Upper lobe of left lung (tissue), 4 donors: ENCODE measurements at regions not wholly inside any gene's neighbourhood (a gene's known extent, or its start where the extent isn't known, plus 50 kb on each side); places are given as distances from the start of the nearest gene placed in this dataset.

ENCODE experiments used
- CTCF ChIP-seq, 6 experiments: fragments of 450-650 bp in 4 of 6; fragments of 200-600 bp in 2 of 6; sonication (generic) in 2 of 6; IDR thresholded peaks; one replicate each; pipeline ENCODE4 v1.5.1; 2016 to 2019; ENCODE audit warnings: antibody characterized with exemption in 6 of 6
- EP300 ChIP-seq, 4 donors: sonication (generic); formaldehyde crosslinking; IDR thresholded peaks; one replicate each; pipeline ENCODE4 v1.5.1; 2017; ENCODE audit warnings: antibody characterized with exemption in 4 of 4, control low read depth in 2 of 4
- POLR2A ChIP-seq, 4 donors: fragments of 450-650 bp; IDR thresholded peaks; one replicate each; pipeline ENCODE4 v1.5.1; 2016 to 2017; ENCODE audit warnings: antibody characterized with exemption in 4 of 4, mild to moderate bottlenecking in 2 of 4
- POLR2AphosphoS5 ChIP-seq, 2 donors: sonication (generic); formaldehyde crosslinking; IDR thresholded peaks; one replicate each; pipeline ENCODE4 v1.5.1; 2017; ENCODE audit warnings: antibody characterized with exemption in 2 of 2

- no peak for TF ChIP-seq CTCF (IDR thresholded peaks at IDR 0.05)
- no peak for TF ChIP-seq POLR2A (IDR thresholded peaks at IDR 0.05)
- no peak for TF ChIP-seq EP300 (IDR thresholded peaks at IDR 0.05)
- TF ChIP-seq POLR2AphosphoS5 (IDR thresholded peaks at IDR 0.05), result no peak
Observed at GRCh38 chr9:106726070-106726815, 136.7 kb upstream of the ZNF462 start.
